ENCODE measurements at regions not wholly inside any gene's neighbourhood (a gene's known extent, or its start where the extent isn't known, plus 50 kb on each side); places are given as distances from the start of the nearest gene placed in this dataset.
"Not testable (repeated sequence)": the region's sequence is repeated elsewhere in the genome, so short reads cannot be mapped to it uniquely, and the experiment has no call there.

- ATAC-seq (replicated peaks), result no peak
- H3K4me1 Mint-ChIP-seq, result no peaks in the 10 kb centered on the region
- no peaks in the 10 kb centered on the region for H3K9me3 Mint-ChIP-seq
- no peak overlapping the region for H3K4me3 Mint-ChIP-seq
- H3K27me3 Mint-ChIP-seq, result no peaks in the 10 kb centered on the region
- H3K27ac Mint-ChIP-seq, result no peak overlapping the region
- no peaks in the 10 kb centered on the region for H3K36me3 Mint-ChIP-seq (ENCODE audit: low read depth)
Measured at GRCh38 chr4:177986236-177986635, 544.0 kb upstream of the AGA start.

- H3K27me3 Mint-ChIP-seq, result no peaks in the 10 kb centered on the region
- no peak for ATAC-seq (replicated peaks)
- no peak overlapping the region for H3K27ac Mint-ChIP-seq
- H3K9me3 Mint-ChIP-seq, result no peaks in the 10 kb centered on the region
- no peak overlapping the region for H3K4me3 Mint-ChIP-seq
- H3K4me1 Mint-ChIP-seq, result no peaks in the 10 kb centered on the region
- H3K36me3 Mint-ChIP-seq (ENCODE audit: low read depth), result no peaks in the 10 kb centered on the region
Measured at GRCh38 chr4:177987896-177988295, 545.7 kb upstream of the AGA start.

GRCh38 chr4:177989503-177990201 lies 547.4 kb upstream of the AGA start:
- H3K4me1 Mint-ChIP-seq, result no peaks in the 10 kb centered on the region
- H3K9me3 Mint-ChIP-seq, result no peaks in the 10 kb centered on the region
- H3K36me3 Mint-ChIP-seq (ENCODE audit: low read depth), result no peaks in the 10 kb centered on the region
- H3K27ac Mint-ChIP-seq, result no peak overlapping the region
- no peak overlapping the region for H3K4me3 Mint-ChIP-seq
- H3K27me3 Mint-ChIP-seq, result no peaks in the 10 kb centered on the region
- no peak for ATAC-seq (replicated peaks)

GRCh38 chr4:178003098-178003657 lies 560.9 kb upstream of the AGA start:
- Mint-ChIP-seq H3K4me3 (no peak overlapping the region), H3K9me3 (peaks cover 13% of the 10 kb centered on the region), H3K27ac (no peak overlapping the region), H3K36me3 (ENCODE audit: low read depth) (no peaks in the 10 kb centered on the region), H3K4me1 (no peaks in the 10 kb centered on the region), H3K27me3 (no peaks in the 10 kb centered on the region)
- no peak for ATAC-seq (replicated peaks)

GRCh38 chr4:178010596-178010995 lies 568.4 kb upstream of the AGA start:
- Mint-ChIP-seq H3K27me3 (no peaks in the 10 kb centered on the region), H3K9me3 (peaks cover 8% of the 10 kb centered on the region), H3K36me3 (ENCODE audit: low read depth) (no peaks in the 10 kb centered on the region), H3K4me3 (no peak overlapping the region), H3K27ac (no peak overlapping the region), H3K4me1 (no peaks in the 10 kb centered on the region)
- ATAC-seq (replicated peaks), result no peak

GRCh38 chr4:178015046-178015445 lies 572.8 kb upstream of the AGA start:
- H3K9me3 Mint-ChIP-seq; H3K27ac Mint-ChIP-seq; H3K4me1 Mint-ChIP-seq; H3K4me3 Mint-ChIP-seq; H3K36me3 Mint-ChIP-seq (ENCODE audit: low read depth); ATAC-seq (replicated peaks); H3K27me3 Mint-ChIP-seq: not testable (repeated sequence)

GRCh38 chr4:178026999-178027398 lies 584.8 kb upstream of the AGA start:
- no peak for ATAC-seq (replicated peaks)
- Mint-ChIP-seq H3K27ac (no peak overlapping the region), H3K27me3 (no peaks in the 10 kb centered on the region), H3K4me1 (no peaks in the 10 kb centered on the region), H3K4me3 (no peak overlapping the region), H3K9me3 (no peaks in the 10 kb centered on the region), H3K36me3 (ENCODE audit: low read depth) (no peaks in the 10 kb centered on the region)

GRCh38 chr4:178027796-178028195 lies 585.6 kb upstream of the AGA start:
- no peaks in the 10 kb centered on the region for H3K9me3 Mint-ChIP-seq
- no peak for ATAC-seq (replicated peaks)

GRCh38 chr4:178028481-178028880 lies 586.2 kb upstream of the AGA start:
- Mint-ChIP-seq H3K9me3 (no peaks in the 10 kb centered on the region), H3K27ac (no peak overlapping the region), H3K36me3 (ENCODE audit: low read depth) (no peaks in the 10 kb centered on the region), H3K4me1 (no peaks in the 10 kb centered on the region), H3K4me3 (no peak overlapping the region), H3K27me3 (no peaks in the 10 kb centered on the region)
- no peak for ATAC-seq (replicated peaks)

More at GRCh38 chr4:178027796-178028195, 585.6 kb upstream of the AGA start:
- Mint-ChIP-seq H3K4me1 (no peaks in the 10 kb centered on the region), H3K27ac (no peak overlapping the region), H3K4me3 (no peak overlapping the region), H3K36me3 (ENCODE audit: low read depth) (no peaks in the 10 kb centered on the region), H3K27me3 (no peaks in the 10 kb centered on the region)

- no peak overlapping the region for H3K27ac Mint-ChIP-seq
- H3K27me3 Mint-ChIP-seq, result no peaks in the 10 kb centered on the region
- H3K4me1 Mint-ChIP-seq, result no peaks in the 10 kb centered on the region
- no peak overlapping the region for H3K4me3 Mint-ChIP-seq
- ATAC-seq (replicated peaks), result no peak
- peaks cover 3% of the 10 kb centered on the region for H3K9me3 Mint-ChIP-seq
- H3K36me3 Mint-ChIP-seq (ENCODE audit: low read depth), result no peaks in the 10 kb centered on the region
Measured at GRCh38 chr4:178037459-178038214, 595.4 kb upstream of the AGA start.

GRCh38 chr4:178056996-178057395 lies 614.8 kb upstream of the AGA start:
- Mint-ChIP-seq H3K27me3 (no peaks in the 10 kb centered on the region), H3K4me1 (no peaks in the 10 kb centered on the region), H3K36me3 (ENCODE audit: low read depth) (no peaks in the 10 kb centered on the region), H3K4me3 (no peak overlapping the region), H3K9me3 (no peaks in the 10 kb centered on the region), H3K27ac (no peak overlapping the region)
- ATAC-seq (replicated peaks), result no peak

GRCh38 chr4:178063568-178063967 lies 621.3 kb upstream of the AGA start:
- Mint-ChIP-seq H3K4me1 (no peaks in the 10 kb centered on the region), H3K4me3 (no peak overlapping the region), H3K36me3 (ENCODE audit: low read depth) (no peaks in the 10 kb centered on the region), H3K9me3 (no peaks in the 10 kb centered on the region), H3K27me3 (no peaks in the 10 kb centered on the region), H3K27ac (no peak overlapping the region)
- ATAC-seq (replicated peaks), result no peak

- peaks cover 5% of the 10 kb centered on the region for H3K9me3 Mint-ChIP-seq
- no peak overlapping the region for H3K27ac Mint-ChIP-seq
- no peaks in the 10 kb centered on the region for H3K27me3 Mint-ChIP-seq
- no peak overlapping the region for H3K4me3 Mint-ChIP-seq
- no peaks in the 10 kb centered on the region for H3K36me3 Mint-ChIP-seq (ENCODE audit: low read depth)
- ATAC-seq (replicated peaks), result no peak
- no peaks in the 10 kb centered on the region for H3K4me1 Mint-ChIP-seq
Measured at GRCh38 chr4:178066338-178066941, 624.2 kb upstream of the AGA start.

- no peak for ATAC-seq (replicated peaks)
- Mint-ChIP-seq H3K9me3 (peaks cover 8% of the 10 kb centered on the region), H3K4me3 (no peak overlapping the region), H3K4me1 (no peaks in the 10 kb centered on the region), H3K27ac (no peak overlapping the region), H3K36me3 (ENCODE audit: low read depth) (no peaks in the 10 kb centered on the region), H3K27me3 (no peaks in the 10 kb centered on the region)
Measured at GRCh38 chr4:178068136-178068535, 625.9 kb upstream of the AGA start.

- Mint-ChIP-seq H3K4me1 (no peaks in the 10 kb centered on the region), H3K27ac (no peak overlapping the region)
Measured at GRCh38 chr4:178070163-178070562, 627.9 kb upstream of the AGA start.

More at GRCh38 chr4:178070163-178070562, 627.9 kb upstream of the AGA start:
- Mint-ChIP-seq H3K27me3 (no peaks in the 10 kb centered on the region), H3K4me3 (no peak overlapping the region), H3K36me3 (ENCODE audit: low read depth) (no peaks in the 10 kb centered on the region), H3K9me3 (peaks cover 8% of the 10 kb centered on the region)
- ATAC-seq (replicated peaks), result no peak
